ENCODE measurements at regions not wholly inside any gene's neighbourhood (a gene's known extent, or its start where the extent isn't known, plus 50 kb on each side); places are given as distances from the start of the nearest gene placed in this dataset.

DNA sequence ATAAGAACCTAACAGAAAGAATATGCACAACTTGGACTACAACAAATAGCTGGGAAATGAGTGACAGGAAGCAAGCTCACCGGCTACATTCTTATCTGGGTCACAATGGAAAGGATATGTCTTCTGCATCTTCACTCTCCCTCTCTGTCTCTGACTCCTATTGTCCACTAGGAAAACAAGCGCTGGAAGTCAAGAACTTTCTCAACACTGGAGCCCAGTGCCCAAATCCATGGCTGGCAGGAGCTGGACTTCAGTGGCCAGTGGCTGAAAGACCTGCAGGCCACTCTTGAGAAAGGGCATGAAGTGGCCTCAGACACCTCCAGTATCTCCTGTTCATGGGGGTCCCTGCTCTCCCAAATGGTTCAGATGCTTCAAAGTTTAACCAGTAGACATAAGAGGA, 62.0 kb downstream of the FAM50B start:
- TF ChIP-seq POLR2A (IDR thresholded peaks at IDR 0.05; ENCODE audit: low read length) (no peak), GATA1 (IDR thresholded peaks at IDR 0.05; ENCODE audit: low read depth, low read length) (no peak)
